ENCODE measurements at regions not wholly inside any gene's neighbourhood (a gene's known extent, or its start where the extent isn't known, plus 50 kb on each side); places are given as distances from the start of the nearest gene placed in this dataset.

DNA sequence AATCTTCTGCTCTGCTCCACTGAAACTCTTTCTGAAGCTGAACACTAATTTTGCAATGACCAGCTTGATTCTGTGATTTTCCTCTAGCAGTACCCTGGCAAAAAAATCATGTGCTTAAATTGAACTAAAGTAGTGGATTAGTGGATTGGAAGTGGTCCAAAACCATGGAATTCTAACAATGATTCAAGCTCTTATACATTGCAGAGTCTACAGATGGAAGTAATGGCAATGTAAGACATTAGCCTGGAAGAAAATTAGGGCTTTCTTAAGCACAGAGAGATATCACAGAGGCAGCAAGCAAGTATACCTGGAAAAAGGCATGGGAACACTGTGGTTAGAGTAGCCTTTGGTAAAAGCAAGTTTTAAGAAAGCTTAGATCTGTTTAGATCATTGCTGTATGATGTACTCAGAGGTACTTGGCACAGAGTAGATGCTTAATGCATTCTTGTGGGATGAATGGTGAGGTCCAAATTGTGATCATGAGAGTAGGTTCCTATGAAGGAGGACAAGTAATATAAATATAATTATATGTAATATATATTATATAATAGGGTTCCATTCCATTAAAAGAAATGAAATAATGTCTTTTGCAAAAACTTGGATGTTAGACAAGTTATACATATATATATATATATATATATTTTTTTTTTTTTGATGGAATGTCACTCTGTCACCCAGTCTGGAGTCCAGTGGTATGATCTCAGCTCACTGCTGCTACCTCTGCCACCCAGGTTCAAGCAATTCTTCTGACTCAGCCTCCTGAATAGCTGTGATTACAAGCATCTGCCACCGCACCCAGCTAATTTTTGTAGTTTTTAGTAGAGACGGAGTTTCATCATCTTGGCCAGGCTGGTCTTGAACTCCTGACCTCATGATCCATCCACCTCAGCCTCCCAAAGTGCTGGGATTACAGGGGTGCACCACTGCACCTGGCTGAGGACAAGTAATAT, 172.2 kb upstream of the SCN7A start (continued):
- TF ChIP-seq, protein P1, sequence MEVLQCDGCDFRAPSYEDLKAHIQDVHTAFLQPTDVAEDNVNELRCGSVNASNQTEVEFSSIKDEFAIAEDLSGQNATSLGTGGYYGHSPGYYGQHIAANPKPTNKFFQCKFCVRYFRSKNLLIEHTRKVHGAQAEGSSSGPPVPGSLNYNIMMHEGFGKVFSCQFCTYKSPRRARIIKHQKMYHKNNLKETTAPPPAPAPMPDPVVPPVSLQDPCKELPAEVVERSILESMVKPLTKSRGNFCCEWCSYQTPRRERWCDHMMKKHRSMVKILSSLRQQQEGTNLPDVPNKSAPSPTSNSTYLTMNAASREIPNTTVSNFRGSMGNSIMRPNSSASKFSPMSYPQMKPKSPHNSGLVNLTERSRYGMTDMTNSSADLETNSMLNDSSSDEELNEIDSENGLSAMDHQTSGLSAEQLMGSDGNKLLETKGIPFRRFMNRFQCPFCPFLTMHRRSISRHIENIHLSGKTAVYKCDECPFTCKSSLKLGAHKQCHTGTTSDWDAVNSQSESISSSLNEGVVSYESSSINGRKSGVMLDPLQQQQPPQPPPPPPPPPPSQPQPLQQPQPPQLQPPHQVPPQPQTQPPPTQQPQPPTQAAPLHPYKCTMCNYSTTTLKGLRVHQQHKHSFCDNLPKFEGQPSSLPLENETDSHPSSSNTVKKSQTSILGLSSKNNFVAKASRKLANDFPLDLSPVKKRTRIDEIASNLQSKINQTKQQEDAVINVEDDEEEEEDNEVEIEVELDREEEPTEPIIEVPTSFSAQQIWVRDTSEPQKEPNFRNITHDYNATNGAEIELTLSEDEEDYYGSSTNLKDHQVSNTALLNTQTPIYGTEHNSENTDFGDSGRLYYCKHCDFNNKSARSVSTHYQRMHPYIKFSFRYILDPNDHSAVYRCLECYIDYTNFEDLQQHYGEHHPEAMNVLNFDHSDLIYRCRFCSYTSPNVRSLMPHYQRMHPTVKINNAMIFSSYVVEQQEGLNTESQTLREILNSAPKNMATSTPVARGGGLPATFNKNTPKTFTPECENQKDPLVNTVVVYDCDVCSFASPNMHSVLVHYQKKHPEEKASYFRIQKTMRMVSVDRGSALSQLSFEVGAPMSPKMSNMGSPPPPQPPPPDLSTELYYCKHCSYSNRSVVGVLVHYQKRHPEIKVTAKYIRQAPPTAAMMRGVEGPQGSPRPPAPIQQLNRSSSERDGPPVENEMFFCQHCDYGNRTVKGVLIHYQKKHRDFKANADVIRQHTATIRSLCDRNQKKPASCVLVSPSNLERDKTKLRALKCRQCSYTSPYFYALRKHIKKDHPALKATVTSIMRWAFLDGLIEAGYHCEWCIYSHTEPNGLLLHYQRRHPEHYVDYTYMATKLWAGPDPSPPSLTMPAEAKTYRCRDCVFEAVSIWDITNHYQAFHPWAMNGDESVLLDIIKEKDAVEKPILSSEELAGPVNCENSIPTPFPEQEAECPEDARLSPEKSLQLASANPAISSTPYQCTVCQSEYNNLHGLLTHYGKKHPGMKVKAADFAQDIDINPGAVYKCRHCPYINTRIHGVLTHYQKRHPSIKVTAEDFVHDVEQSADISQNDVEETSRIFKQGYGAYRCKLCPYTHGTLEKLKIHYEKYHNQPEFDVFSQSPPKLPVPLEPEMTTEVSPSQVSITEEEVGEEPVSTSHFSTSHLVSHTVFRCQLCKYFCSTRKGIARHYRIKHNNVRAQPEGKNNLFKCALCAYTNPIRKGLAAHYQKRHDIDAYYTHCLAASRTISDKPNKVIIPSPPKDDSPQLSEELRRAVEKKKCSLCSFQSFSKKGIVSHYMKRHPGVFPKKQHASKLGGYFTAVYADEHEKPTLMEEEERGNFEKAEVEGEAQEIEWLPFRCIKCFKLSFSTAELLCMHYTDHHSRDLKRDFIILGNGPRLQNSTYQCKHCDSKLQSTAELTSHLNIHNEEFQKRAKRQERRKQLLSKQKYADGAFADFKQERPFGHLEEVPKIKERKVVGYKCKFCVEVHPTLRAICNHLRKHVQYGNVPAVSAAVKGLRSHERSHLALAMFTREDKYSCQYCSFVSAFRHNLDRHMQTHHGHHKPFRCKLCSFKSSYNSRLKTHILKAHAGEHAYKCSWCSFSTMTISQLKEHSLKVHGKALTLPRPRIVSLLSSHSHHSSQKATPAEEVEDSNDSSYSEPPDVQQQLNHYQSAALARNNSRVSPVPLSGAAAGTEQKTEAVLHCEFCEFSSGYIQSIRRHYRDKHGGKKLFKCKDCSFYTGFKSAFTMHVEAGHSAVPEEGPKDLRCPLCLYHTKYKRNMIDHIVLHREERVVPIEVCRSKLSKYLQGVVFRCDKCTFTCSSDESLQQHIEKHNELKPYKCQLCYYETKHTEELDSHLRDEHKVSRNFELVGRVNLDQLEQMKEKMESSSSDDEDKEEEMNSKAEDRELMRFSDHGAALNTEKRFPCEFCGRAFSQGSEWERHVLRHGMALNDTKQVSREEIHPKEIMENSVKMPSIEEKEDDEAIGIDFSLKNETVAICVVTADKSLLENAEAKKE (CRISPR knock-in tag; IDR thresholded peaks at IDR 0.05), result no peak
- TF ChIP-seq CREB1 (CRISPR knock-in tag; IDR thresholded peaks at IDR 0.05; ENCODE audit: low read depth) (no peak), STAT1 (IDR thresholded peaks at IDR 0.05; ENCODE audit: unreplicated experiment) (no peak)

DNA sequence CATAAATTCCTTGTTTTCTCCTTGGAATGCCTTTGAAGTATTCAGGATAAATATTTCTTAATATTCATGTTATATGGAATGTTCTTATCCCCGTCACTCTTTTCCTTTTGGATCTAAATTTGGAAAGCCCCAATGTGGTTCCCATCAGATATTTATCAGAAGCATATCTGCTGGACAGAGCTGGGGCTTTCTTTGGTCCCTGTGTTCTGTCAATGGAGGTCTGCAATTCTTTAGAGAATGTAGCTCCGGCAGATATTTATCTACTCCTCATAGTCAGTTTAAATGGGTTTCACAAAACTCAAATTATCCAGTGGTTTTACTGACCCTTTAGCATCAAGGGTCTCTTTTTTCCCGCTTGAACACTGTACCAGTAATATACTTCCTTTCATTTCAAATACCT, 167.8 kb upstream of the SCN7A start:
- Histone ChIP-seq H2AFZ (no peak overlapping the region), H3K4me1 (ENCODE audit: insufficient read depth) (no peaks in the 10 kb centered on the region), H3F3A (replicated peaks; ENCODE audit: low read depth) (no peaks in the 10 kb centered on the region), H3K79me2 (replicated peaks; ENCODE audit: insufficient read depth) (no peaks in the 10 kb centered on the region), H3K4me2 (no peak overlapping the region), H3K36me3 (ENCODE audit: insufficient read depth) (no peaks in the 10 kb centered on the region), H3K9me2 (ENCODE audit: insufficient read depth) (no peaks in the 10 kb centered on the region), H4K20me1 (replicated peaks; ENCODE audit: insufficient read depth) (no peaks in the 10 kb centered on the region), H3K4me3 (no peak overlapping the region), H3K27ac (ENCODE audit: low read depth) (no peak overlapping the region), H3K27me3 (ENCODE audit: insufficient read depth) (no peaks in the 10 kb centered on the region)
- Mint-ChIP-seq H3K4me1 (peaks cover 2% of the 10 kb centered on the region; the same call in 1 of the 3 replicates), H3K36me3 (ENCODE audit: low read depth) (no peaks in the 10 kb centered on the region), H3K9me3 (no peaks in the 10 kb centered on the region), H3K27ac (no peak overlapping the region), H3K27me3 (ENCODE audit: insufficient read depth, low read depth, poor library complexity) (peaks cover 3% of the 10 kb centered on the region), H3K4me3 (no peak overlapping the region)
- DNase-seq (ENCODE audit: low spot score), result no peak
- no peak for ATAC-seq
- no peak for TF ChIP-seq NANOG (IDR thresholded peaks at IDR 0.05; ENCODE audit: borderline replicate concordance)
- TF ChIP-seq JUNB (IDR thresholded peaks at IDR 0.05; ENCODE audit: unreplicated experiment), result no peak
- TF ChIP-seq STAT1 (IDR thresholded peaks at IDR 0.05; ENCODE audit: unreplicated experiment), result no peak
- no peak for TF ChIP-seq EZH2phosphoT487 (IDR thresholded peaks at IDR 0.05; ENCODE audit: unreplicated experiment)
- no peak for TF ChIP-seq ZNF331 (CRISPR knock-in tag; IDR thresholded peaks at IDR 0.05; ENCODE audit: low read depth)
- TF ChIP-seq POLR2AphosphoS5 (IDR thresholded peaks at IDR 0.05; ENCODE audit: low read depth), result no peak
- TF ChIP-seq EZH2 (IDR thresholded peaks at IDR 0.05; ENCODE audit: low read depth, unreplicated experiment), result no peak
- TF ChIP-seq, protein P2, sequence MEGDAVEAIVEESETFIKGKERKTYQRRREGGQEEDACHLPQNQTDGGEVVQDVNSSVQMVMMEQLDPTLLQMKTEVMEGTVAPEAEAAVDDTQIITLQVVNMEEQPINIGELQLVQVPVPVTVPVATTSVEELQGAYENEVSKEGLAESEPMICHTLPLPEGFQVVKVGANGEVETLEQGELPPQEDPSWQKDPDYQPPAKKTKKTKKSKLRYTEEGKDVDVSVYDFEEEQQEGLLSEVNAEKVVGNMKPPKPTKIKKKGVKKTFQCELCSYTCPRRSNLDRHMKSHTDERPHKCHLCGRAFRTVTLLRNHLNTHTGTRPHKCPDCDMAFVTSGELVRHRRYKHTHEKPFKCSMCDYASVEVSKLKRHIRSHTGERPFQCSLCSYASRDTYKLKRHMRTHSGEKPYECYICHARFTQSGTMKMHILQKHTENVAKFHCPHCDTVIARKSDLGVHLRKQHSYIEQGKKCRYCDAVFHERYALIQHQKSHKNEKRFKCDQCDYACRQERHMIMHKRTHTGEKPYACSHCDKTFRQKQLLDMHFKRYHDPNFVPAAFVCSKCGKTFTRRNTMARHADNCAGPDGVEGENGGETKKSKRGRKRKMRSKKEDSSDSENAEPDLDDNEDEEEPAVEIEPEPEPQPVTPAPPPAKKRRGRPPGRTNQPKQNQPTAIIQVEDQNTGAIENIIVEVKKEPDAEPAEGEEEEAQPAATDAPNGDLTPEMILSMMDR (conservative IDR thresholded peaks at IDR 0.05; ENCODE audit: low read depth in 2 of 2), result no peak
- TF ChIP-seq, protein P3, sequence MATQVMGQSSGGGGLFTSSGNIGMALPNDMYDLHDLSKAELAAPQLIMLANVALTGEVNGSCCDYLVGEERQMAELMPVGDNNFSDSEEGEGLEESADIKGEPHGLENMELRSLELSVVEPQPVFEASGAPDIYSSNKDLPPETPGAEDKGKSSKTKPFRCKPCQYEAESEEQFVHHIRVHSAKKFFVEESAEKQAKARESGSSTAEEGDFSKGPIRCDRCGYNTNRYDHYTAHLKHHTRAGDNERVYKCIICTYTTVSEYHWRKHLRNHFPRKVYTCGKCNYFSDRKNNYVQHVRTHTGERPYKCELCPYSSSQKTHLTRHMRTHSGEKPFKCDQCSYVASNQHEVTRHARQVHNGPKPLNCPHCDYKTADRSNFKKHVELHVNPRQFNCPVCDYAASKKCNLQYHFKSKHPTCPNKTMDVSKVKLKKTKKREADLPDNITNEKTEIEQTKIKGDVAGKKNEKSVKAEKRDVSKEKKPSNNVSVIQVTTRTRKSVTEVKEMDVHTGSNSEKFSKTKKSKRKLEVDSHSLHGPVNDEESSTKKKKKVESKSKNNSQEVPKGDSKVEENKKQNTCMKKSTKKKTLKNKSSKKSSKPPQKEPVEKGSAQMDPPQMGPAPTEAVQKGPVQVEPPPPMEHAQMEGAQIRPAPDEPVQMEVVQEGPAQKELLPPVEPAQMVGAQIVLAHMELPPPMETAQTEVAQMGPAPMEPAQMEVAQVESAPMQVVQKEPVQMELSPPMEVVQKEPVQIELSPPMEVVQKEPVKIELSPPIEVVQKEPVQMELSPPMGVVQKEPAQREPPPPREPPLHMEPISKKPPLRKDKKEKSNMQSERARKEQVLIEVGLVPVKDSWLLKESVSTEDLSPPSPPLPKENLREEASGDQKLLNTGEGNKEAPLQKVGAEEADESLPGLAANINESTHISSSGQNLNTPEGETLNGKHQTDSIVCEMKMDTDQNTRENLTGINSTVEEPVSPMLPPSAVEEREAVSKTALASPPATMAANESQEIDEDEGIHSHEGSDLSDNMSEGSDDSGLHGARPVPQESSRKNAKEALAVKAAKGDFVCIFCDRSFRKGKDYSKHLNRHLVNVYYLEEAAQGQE (IDR thresholded peaks at IDR 0.05; ENCODE audit: unreplicated experiment), result no peak

All from GM23338 (cell line).